ENCODE measurements at regions not wholly inside any gene's neighbourhood (a gene's known extent, or its start where the extent isn't known, plus 50 kb on each side); places are given as distances from the start of the nearest gene placed in this dataset.

DNA sequence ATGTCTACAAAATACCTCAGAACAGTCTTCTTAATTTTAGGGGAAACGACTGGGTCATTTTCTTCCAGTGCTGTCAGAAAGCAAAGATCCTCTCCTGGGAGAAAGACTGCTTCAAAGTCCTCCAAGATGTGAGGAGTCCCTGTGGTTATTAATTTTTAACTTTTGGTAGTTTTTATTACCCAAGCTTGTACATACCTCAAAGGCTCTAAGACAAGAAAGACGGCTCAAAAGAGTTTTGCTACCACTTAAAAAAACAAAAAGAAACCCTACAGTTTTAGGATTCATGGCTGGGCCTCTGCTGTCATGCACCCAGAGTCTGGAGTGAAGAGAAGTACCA is 56.1 kb upstream of the APCDD1L start:
- no peak for TF ChIP-seq POLR2A (IDR thresholded peaks at IDR 0.05)
- TF ChIP-seq, protein P1, sequence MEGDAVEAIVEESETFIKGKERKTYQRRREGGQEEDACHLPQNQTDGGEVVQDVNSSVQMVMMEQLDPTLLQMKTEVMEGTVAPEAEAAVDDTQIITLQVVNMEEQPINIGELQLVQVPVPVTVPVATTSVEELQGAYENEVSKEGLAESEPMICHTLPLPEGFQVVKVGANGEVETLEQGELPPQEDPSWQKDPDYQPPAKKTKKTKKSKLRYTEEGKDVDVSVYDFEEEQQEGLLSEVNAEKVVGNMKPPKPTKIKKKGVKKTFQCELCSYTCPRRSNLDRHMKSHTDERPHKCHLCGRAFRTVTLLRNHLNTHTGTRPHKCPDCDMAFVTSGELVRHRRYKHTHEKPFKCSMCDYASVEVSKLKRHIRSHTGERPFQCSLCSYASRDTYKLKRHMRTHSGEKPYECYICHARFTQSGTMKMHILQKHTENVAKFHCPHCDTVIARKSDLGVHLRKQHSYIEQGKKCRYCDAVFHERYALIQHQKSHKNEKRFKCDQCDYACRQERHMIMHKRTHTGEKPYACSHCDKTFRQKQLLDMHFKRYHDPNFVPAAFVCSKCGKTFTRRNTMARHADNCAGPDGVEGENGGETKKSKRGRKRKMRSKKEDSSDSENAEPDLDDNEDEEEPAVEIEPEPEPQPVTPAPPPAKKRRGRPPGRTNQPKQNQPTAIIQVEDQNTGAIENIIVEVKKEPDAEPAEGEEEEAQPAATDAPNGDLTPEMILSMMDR (IDR thresholded peaks at IDR 0.05 in 8 of 11, conservative IDR thresholded peaks at IDR 0.05 in 3 of 11): no peak

All from spleen (tissue), 7 donors.